T-cell (primary cell): ENCODE measurements at regions not wholly inside any gene's neighbourhood (a gene's known extent, or its start where the extent isn't known, plus 50 kb on each side); places are given as distances from the start of the nearest gene placed in this dataset.

ENCODE experiments used
- ATAC-seq, 4 experiments: fragments of 200-7000 bp in 3 of 4; fragments of 150-1000 bp in 1 of 4; cut with Tn5 transposase; replicated peaks in 1 of 4; 1 replicate in 3 of 4; 2 replicates in 1 of 4; pipeline ENCODE4 v1.10.0; 2021; ENCODE audit warnings: moderate library complexity in 3 of 4, mild to moderate bottlenecking in 2 of 4, moderate number of reproducible peaks in 1 of 4
- CTCF ChIA-PET, 2 donors: fragments of 300-600 bp; sonication (Branson Sonifier 250); formaldehyde crosslinking; loops; one replicate each; lab custom pipeline; 2022; ENCODE audit warnings: antibody characterized with exemption in 2 of 2; lab: Charles Lee
- POLR2A ChIA-PET, 2 donors: fragments of 300-600 bp; sonication (Branson Sonifier 250); formaldehyde crosslinking; loops; one replicate each; lab custom pipeline; 2022; ENCODE audit warnings: antibody characterized with exemption in 2 of 2; lab: Charles Lee
- DNase-seq, 35 experiments: peaks; one replicate each; pipeline versions ENCODE4 v3.0.0 to v3.0.0-alpha.2; 2013 to 2023
- H3K27ac ChIP-seq: one replicate; pipeline ENCODE4 v1.5.1; 2013; ENCODE audit warnings: low read length
- H3K27me3 ChIP-seq, 2 experiments: replicated peaks in 1 of 2; 1 replicate in 1 of 2; 2 replicates in 1 of 2; pipeline versions ENCODE4 v1.6.1 to v1.7.0; 2013; ENCODE audit warnings: low read length in 1 of 2, mixed read lengths in 1 of 2; ENCODE audit not compliant: control insufficient read depth in 2 of 2, insufficient read depth in 2 of 2; ENCODE audit errors: extremely low read depth in 1 of 2
- H3K36me3 ChIP-seq, 2 donors: 1 replicate in 1 of 2; 2 replicates in 1 of 2; pipeline versions ENCODE4 v1.6.1 to v1.7.0; 2013; ENCODE audit warnings: low read length in 1 of 2; ENCODE audit not compliant: control insufficient read depth in 2 of 2, insufficient read depth in 1 of 2; ENCODE audit errors: extremely low read depth in 1 of 2
- H3K4me1 ChIP-seq, 2 experiments: 1 replicate in 1 of 2; 2 replicates in 1 of 2; pipeline versions ENCODE4 v1.6.1 to v1.7.0; 2013; ENCODE audit warnings: low read length in 2 of 2, mixed read lengths in 1 of 2; ENCODE audit not compliant: insufficient read depth in 2 of 2, control insufficient read depth in 1 of 2; ENCODE audit errors: extremely low read depth in 1 of 2
- H3K4me3 ChIP-seq, 2 donors: 1 replicate in 1 of 2; 2 replicates in 1 of 2; pipeline versions ENCODE4 v1.5.1 to v1.7.0; 2013; ENCODE audit warnings: mild to moderate bottlenecking in 2 of 2, low read length in 1 of 2, moderate library complexity in 1 of 2; ENCODE audit not compliant: control insufficient read depth in 1 of 2; ENCODE audit errors: extremely low read depth in 1 of 2
- H3K9me3 ChIP-seq: 2 replicates; pipeline ENCODE4 v1.7.0; 2013
- H3K27ac Mint-ChIP-seq, 2 donors: one replicate each; pipeline ENCODE4 v1.8.0; 2020 to 2021; ENCODE audit warnings: mild to moderate bottlenecking in 2 of 2, mixed read lengths in 2 of 2
- H3K27me3 Mint-ChIP-seq, 2 donors: one replicate each; pipeline ENCODE4 v1.8.0; 2021 to 2022; ENCODE audit warnings: mixed read lengths in 2 of 2
- H3K36me3 Mint-ChIP-seq: one replicate; pipeline ENCODE4 v1.8.0; 2021; ENCODE audit warnings: mixed read lengths
- H3K4me1 Mint-ChIP-seq, 3 donors: one replicate each; pipeline ENCODE4 v1.8.0; 2020 to 2022; ENCODE audit warnings: mixed read lengths in 3 of 3, mild to moderate bottlenecking in 1 of 3
- H3K4me3 Mint-ChIP-seq, 3 donors: one replicate each; pipeline ENCODE4 v1.8.0; 2020 to 2022; ENCODE audit warnings: mild to moderate bottlenecking in 3 of 3, mixed read lengths in 3 of 3, moderate library complexity in 3 of 3
- H3K9me3 Mint-ChIP-seq, 3 donors: one replicate each; pipeline ENCODE4 v1.8.0; 2020 to 2022; ENCODE audit warnings: mixed read lengths in 3 of 3
- WGBS: methylation state at CpG from one replicate; pipeline ENCODE4 v1.1.5; 2013; ENCODE audit warnings: missing lambda C conversion rate; ENCODE audit not compliant: insufficient coverage; 5-methylcytosine and 5-hydroxymethylcytosine counted together

DNA sequence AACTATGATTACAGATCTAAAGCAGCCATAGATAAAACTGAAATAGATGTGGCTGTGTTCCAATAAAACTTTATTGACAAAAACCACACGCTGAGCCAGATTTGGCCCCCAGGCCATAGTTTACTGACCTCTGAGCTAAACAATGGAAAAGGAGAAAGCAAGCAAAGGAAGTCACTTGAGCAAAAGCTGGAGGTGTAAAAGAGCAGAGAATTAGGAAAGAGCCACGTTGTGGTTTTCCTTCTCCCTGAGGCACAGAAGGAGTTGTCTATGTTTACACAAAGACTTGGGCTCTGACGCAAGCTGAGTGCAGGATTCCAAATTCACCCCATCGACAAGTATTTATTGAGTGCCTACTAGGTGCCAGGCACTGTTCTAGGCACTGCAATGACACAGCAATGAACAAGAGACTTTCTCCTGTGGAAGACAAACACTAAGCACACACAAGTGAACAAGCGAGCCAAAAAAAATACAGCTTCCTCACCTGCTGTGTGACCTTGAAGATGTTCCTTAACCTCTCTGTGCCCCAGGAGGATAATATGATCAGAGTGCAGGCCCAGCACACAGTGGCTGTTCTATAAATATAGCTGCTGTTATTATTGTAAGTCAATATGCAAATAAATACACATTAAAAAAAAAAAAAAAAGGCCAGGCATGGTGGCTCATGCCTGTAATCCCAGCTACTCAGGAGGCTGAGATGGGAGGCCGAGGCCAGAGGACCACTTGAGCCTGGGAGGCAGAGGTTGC, 75.4 kb upstream of the PTPN1 start:
- Histone ChIP-seq H3K4me3 (no peak overlapping the region), H3K4me1 (no peaks in the 10 kb centered on the region), H3K36me3 (no peaks in the 10 kb centered on the region), H3K9me3 (no peaks in the 10 kb centered on the region), H3K27me3 (peaks cover 0 to 4% of the 10 kb centered on the region in 2 experiments), H3K27ac (no peak overlapping the region)
- CTCF ChIA-PET: interaction anchor here in 1 of 2 donors (0.6 kb wide), 1 partner anchor 360 kb away, joined by 4 read pairs; no protein-coding TSS in a partner anchor
- ATAC-seq (no peak), DNase-seq (no peak)
- H3K4me3 Mint-ChIP-seq: no peak overlapping the region
- no peaks in the 10 kb centered on the region for H3K4me1 Mint-ChIP-seq
- POLR2A ChIA-PET: no interaction called here
- no peaks in the 10 kb centered on the region for H3K36me3 Mint-ChIP-seq
- no peaks in the 10 kb centered on the region for H3K9me3 Mint-ChIP-seq
- peaks cover 5 to 8% of the 10 kb centered on the region in 2 donors for H3K27me3 Mint-ChIP-seq
- 33% methylated on average over 3 of the region's 6 CpGs for WGBS
- H3K27ac Mint-ChIP-seq: no peak overlapping the region

DNA sequence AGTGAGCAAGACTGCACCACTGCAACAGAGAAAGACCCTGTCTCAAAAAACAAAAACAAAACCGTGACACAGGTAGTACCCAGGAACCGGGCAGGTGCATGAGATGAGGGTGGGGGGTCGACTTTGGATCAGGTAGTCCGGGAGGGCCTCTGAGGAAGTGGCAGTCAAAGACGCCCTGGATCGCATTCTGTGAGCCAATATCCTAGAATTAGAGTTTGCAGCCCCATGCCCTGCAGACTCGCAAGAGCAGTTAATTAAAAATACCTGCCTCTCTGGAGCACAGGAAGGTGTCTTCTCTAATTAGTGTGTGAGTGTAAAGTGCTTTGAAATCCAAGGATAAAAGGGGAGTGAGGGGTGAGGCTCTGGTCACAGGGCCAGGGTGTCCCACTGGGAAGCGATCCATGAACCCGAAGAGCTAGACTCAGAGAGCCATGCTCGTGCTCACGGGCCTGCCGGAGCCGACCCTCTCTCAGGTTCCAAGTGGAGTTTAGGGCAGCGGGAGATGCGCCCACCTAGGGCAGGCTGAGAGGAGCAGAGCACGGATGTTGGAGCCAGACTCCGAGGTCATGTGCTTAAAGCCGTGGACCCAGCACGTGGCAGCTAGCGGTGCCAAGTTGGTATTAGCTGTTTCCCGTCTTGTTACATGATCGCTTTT, 74.7 kb upstream of the PTPN1 start:
- ChIA-PET CTCF (interaction anchor here in 1 of 2 donors (0.6 kb wide), 1 partner anchor 361 kb away, joined by 4 read pairs; no protein-coding TSS in a partner anchor), POLR2A (no interaction called here)
- H3K27me3 Mint-ChIP-seq: peaks cover 4 to 8% of the 10 kb centered on the region in 2 donors
- H3K36me3 ChIP-seq: no peaks in the 10 kb centered on the region
- no peaks in the 10 kb centered on the region for H3K36me3 Mint-ChIP-seq
- DNase-seq (no peak), ATAC-seq (no peak)
- H3K27me3 ChIP-seq: peaks cover 0 to 4% of the 10 kb centered on the region in 2 experiments
- H3K4me3 ChIP-seq: no peak overlapping the region
- 93% methylated on average over 21 of the region's 22 CpGs for WGBS
- no peak overlapping the region for H3K4me3 Mint-ChIP-seq
- peaks cover 0 to 2% (median 0%) of the 10 kb centered on the region in 3 donors for H3K4me1 Mint-ChIP-seq
- H3K27ac Mint-ChIP-seq: no peak overlapping the region
- H3K9me3 Mint-ChIP-seq: no peaks in the 10 kb centered on the region
- H3K9me3 ChIP-seq: no peaks in the 10 kb centered on the region
- H3K4me1 ChIP-seq: no peaks in the 10 kb centered on the region
- H3K27ac ChIP-seq: no peak overlapping the region

DNA sequence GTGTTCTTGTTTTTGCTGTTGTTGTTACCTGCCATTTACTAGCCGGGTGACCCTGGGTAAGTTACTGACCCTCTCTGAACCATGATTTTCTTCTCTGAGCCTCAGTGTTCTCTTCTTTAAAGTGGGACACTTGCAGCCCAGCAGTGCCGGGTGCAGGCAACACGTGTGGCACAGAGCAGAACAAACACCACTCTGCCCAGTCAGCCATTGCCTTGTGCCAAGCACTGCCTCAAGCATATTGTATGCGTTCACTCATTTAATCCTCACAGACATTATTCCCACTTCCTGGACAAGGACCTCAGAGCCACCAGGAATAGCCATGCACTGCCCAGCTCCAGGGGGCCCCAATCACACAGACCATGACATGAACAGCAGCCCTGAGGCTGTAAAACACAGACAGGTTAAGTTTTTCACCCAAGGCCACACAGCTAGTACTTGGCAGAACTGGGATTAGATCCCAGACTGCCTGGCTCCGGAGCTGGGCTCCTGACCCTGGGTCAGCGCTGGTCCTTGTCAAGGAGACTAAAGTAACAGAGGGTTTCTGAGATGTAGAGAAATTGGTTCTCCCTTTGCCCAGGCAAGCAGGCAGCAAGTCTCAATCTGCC, 74.0 kb upstream of the PTPN1 start:
- H3K27ac ChIP-seq: no peak overlapping the region
- H3K9me3 ChIP-seq: no peaks in the 10 kb centered on the region
- H3K9me3 Mint-ChIP-seq: no peaks in the 10 kb centered on the region
- H3K36me3 Mint-ChIP-seq: no peaks in the 10 kb centered on the region
- ChIA-PET CTCF (no interaction called here), POLR2A (no interaction called here)
- H3K36me3 ChIP-seq: no peaks in the 10 kb centered on the region
- no peak for DNase-seq
- H3K27ac Mint-ChIP-seq: no peak overlapping the region
- H3K27me3 Mint-ChIP-seq: peaks cover 5 to 8% of the 10 kb centered on the region in 2 donors
- peaks cover 0 to 3% of the 10 kb centered on the region in 2 experiments for H3K27me3 ChIP-seq
- H3K4me1 ChIP-seq: no peaks in the 10 kb centered on the region
- H3K4me1 Mint-ChIP-seq: peaks cover 0 to 9% (median 4%) of the 10 kb centered on the region in 3 donors
- H3K4me3 ChIP-seq: no peak overlapping the region
- H3K4me3 Mint-ChIP-seq: no peak overlapping the region
- 81% methylated on average over 6 of the region's 6 CpGs for WGBS
- ATAC-seq: no peak

DNA sequence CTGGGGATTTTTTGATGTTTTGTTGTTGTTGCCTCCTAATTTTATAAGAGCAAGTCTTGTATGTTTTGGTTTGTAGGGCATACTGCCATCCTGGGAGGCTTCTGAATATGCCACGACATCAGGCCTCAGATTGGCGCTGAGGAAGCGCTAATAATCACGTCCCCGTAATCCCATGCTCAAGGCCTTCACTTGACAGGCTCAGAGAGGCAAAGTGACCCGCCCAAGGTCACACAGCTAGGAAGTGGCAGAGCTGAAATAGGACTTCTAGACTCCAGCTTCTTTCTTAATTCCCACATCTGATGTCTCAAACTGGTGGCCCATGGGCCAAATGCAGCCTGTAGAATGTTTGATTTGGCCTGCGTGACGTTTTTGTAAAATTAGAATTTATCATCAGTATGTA, 73.5 kb upstream of the PTPN1 start:
- H3K9me3 ChIP-seq: no peaks in the 10 kb centered on the region
- H3K27me3 Mint-ChIP-seq: peaks cover 2 to 5% of the 10 kb centered on the region in 2 donors
- no peak overlapping the region for H3K27ac Mint-ChIP-seq
- no peaks in the 10 kb centered on the region for H3K27me3 ChIP-seq
- peaks cover 0 to 11% (median 5%) of the 10 kb centered on the region in 3 donors for H3K4me1 Mint-ChIP-seq
- no peak overlapping the region for H3K4me3 Mint-ChIP-seq
- no peak for DNase-seq
- no peaks in the 10 kb centered on the region for H3K9me3 Mint-ChIP-seq
- 96% methylated on average over 5 of the region's 8 CpGs for WGBS
- no peak for ATAC-seq
- no peak overlapping the region for H3K27ac ChIP-seq
- H3K4me3 ChIP-seq: no peak overlapping the region
- no peaks in the 10 kb centered on the region for H3K4me1 ChIP-seq
- POLR2A ChIA-PET: no interaction called here
- CTCF ChIA-PET: no interaction called here
- no peaks in the 10 kb centered on the region for H3K36me3 ChIP-seq
- no peaks in the 10 kb centered on the region for H3K36me3 Mint-ChIP-seq

DNA sequence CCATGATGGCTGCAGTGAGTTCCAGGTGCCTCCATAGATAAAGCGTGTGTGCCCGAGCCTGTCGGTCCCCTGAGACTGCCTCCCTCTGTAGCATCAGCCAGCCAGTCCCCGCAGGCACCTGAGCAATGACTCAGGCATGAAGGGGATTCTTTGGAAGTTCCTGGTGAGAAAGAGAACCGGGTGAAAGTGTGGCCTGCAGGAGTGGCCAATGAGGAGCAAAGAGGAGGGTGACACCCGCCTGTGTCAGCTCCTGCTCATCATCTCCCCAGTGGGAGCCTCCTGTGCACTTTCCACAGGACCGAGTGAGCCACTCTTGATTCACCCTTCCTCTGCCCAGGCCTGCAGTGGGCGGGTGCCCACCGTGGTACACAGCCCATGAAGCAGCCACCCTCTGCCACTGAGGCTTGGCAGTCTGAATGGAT, 71.2 kb upstream of the PTPN1 start:
- Histone ChIP-seq H3K9me3 (no peaks in the 10 kb centered on the region), H3K36me3 (no peaks in the 10 kb centered on the region), H3K27me3 (peaks cover 0 to 1% of the 10 kb centered on the region in 2 experiments), H3K4me3 (no peak overlapping the region), H3K4me1 (no peaks in the 10 kb centered on the region), H3K27ac (no peak overlapping the region)
- no peaks in the 10 kb centered on the region for H3K9me3 Mint-ChIP-seq
- H3K27ac Mint-ChIP-seq: no peak overlapping the region
- 76% methylated on average over 5 of the region's 9 CpGs for WGBS
- no peak overlapping the region for H3K4me3 Mint-ChIP-seq
- CTCF ChIA-PET: no interaction called here
- H3K27me3 Mint-ChIP-seq: peaks cover 0 to 2% of the 10 kb centered on the region in 2 donors
- no peaks in the 10 kb centered on the region for H3K36me3 Mint-ChIP-seq
- H3K4me1 Mint-ChIP-seq: peaks cover 0 to 11% (median 5%) of the 10 kb centered on the region in 3 donors
- POLR2A ChIA-PET: no interaction called here
- DNase-seq: no peak
- ATAC-seq: no peak

DNA sequence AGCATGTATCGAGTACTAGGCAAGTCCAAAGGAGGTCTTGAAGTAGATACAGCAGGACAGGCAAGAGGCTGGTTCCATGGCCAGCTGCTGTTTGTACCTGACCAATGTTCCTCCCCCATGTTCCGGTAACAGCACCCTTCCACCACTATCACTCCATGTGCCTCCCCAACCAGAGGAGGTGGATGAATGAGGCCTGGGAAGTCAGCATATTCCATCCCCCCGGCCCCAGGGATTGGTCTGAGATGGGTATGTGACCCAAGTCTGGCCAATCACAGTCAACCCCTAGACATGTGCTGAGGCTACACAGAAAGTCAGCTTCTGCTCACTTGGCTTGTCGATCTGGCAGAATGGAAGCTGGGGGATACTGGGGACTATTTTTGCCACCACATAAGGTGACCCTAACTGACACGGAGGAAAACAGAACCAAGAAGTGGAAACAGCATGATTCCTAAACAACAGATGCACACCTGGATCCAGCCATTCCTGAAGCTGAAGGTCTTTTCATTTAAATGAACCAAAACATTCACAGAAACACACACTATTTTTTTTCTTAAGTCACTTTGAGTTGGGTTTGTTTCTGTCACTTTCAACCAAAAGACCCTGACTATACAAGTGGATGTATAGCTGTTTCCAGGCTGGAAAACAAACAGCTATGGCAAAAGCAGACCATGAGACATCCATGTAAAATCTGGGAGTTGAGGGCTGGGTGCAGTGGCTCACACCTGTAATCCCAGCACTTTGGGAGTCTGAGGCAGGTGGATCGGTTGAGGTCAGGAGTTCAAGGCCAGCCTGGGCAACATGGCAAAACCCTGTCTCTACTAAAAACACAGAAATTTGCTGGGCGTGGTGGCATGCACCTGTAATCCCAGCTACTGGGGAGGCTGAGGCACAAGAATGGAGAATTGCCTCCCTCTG, 70.4 kb upstream of the PTPN1 start:
- DNase-seq (no peak), ATAC-seq (no peak)
- H3K36me3 Mint-ChIP-seq: no peaks in the 10 kb centered on the region
- ChIA-PET POLR2A (no interaction called here), CTCF (interaction anchor here in 1 of 2 donors (0.7 kb wide), 1 partner anchor 805 kb away, joined by 3 read pairs; no protein-coding TSS in a partner anchor)
- Histone ChIP-seq H3K9me3 (no peaks in the 10 kb centered on the region), H3K36me3 (no peaks in the 10 kb centered on the region), H3K27me3 (peaks cover 0 to 6% of the 10 kb centered on the region in 2 experiments), H3K27ac (no peak overlapping the region), H3K4me1 (no peaks in the 10 kb centered on the region), H3K4me3 (no peak overlapping the region)
- no peak overlapping the region for H3K27ac Mint-ChIP-seq
- WGBS: 93% methylated on average over 5 of the region's 7 CpGs
- H3K9me3 Mint-ChIP-seq: no peaks in the 10 kb centered on the region
- H3K4me3 Mint-ChIP-seq: no peak overlapping the region
- peaks cover 0 to 11% (median 5%) of the 10 kb centered on the region in 3 donors for H3K4me1 Mint-ChIP-seq
- peaks cover 0 to 2% of the 10 kb centered on the region in 2 donors for H3K27me3 Mint-ChIP-seq
